ENCODE measurements at regions not wholly inside any gene's neighbourhood (a gene's known extent, or its start where the extent isn't known, plus 50 kb on each side); places are given as distances from the start of the nearest gene placed in this dataset.

DNA sequence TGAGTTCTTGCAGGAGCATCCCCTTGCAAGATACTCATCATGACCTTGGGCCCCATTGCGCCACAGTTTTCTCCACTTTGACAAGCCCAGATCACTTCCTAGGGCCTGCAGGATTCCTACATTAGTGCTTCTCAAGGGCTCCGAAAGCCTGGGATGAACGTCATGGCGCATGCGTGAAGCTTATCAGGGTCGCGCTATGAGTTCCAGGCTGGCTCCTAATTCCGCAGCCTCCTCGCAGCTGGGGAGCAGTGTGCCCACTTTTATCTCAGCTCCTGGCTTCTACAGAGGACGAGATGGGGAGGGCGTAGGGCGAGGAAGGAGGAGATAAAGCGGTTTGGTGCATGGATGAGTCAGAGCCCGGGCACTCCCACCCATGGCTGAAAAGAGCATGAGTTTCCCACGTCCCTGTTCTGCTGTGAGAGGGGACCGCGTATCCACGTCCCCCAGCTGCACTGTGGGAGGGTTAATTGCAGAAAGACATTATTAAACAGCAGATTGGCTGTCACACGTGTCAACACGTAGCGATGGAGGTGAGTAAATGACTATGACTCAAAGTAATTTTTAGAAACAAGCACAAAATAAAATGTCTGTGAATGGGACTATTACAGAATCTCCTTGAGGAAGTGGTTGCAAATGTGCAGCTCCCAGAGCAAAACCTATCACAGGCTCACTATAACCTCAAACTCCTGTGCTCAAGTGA, 72.9 kb upstream of the DSP start:
- DNase-seq (ENCODE audit: low read depth), result no peak

DNA sequence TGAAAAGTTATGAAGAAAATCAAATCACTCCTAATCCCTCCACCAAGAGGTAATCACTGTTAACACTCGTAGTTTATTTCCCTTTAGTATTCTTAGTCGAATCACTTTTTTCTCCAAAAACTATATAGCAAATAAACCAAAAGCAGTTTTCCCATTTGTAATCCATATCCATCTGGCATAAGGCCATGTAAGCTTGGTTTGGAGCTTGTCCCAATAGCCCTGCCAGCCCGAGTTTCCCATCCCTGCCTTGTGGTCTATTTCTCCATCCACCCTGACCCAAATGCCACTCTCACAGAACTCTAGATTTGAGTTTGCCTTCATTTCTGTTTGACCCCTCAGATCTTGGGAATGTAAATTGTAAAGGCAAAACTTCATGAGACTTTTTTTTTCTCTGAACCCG, 71.8 kb upstream of the DSP start:
- no peak for DNase-seq (ENCODE audit: low read depth)

DNA sequence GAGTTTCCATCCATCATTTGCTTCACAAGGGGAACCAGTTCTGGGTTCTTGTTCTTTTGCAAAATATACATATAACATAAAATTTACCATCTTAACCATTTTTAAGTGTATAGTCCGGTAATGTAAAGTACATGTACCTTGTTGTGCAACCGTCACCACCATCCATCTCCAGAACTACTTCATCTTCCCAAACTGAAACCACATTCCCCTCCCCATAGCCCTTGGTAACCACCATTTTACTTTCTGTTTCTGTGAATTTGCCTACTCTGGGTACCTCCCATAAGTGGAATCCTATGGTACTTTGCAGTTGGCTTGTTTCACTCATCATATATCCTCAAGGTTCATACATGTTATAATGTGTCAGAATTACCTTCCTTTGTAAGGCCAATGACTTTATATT, 70.3 kb upstream of the DSP start:
- DNase-seq (ENCODE audit: low read depth), result no peak

DNA sequence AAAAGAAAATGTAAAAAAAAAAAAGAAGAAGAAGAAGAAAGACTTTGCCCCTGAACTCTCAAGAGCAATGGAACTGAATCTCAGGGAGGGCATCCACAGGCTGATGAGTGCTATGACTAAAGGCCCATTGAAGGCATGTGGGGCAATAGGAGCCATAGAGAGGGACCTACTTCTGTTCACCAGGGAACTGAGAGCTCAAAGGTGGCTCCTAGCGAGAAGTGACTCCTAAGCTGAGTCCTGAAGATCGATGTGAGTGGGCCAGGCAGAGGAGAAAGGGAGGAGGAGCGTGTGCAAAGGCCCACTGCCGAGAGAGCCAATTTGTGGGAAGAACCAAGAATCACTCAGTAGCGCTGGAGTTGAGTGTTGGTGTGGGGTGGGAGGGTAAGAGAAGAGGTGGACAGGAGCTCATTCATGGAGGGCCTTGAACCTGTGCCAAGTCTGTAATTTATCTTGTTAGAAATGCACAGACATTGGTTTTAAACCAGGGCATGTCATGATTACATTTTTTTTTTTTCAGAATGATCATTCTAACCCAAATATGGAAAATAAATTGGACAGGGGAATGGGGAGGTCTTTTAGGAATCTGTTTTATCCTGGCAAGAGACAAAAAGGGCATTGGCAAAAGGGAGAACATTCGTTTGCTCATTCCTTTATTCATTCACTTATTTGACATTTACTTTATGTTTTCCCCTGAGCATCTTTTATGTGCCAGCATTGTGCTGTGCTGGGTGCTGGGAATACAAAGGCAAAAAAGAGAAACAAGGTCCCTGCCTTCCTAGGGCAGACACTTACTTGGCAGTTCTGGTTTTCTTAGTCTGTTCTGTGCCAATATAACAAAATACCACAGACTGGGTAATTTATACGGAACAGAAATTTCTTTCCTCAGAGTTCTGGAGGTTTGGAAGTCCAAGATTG, 67.4 kb upstream of the DSP start:
- DNase-seq (ENCODE audit: low read depth), result no peak

DNA sequence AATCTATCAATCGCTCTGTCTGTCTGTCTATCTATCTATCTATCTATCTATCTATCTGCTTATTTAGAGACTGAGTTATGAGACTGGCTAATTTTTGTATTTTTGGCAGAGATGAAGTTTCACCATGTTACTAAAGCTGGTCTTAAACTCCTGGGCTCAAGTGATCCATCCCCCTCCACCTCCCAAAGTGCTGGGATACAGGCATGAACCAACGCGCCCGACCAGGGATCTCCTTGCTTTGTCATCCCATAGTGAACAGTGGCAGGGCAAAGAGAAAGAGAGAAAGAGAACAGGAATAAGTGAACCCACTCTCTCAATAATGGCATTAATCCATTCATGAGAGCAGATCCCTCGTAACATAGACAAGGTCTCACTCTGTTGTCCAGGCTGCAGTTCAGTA, 66.4 kb upstream of the DSP start:
- no peak for DNase-seq (ENCODE audit: low read depth)

DNA sequence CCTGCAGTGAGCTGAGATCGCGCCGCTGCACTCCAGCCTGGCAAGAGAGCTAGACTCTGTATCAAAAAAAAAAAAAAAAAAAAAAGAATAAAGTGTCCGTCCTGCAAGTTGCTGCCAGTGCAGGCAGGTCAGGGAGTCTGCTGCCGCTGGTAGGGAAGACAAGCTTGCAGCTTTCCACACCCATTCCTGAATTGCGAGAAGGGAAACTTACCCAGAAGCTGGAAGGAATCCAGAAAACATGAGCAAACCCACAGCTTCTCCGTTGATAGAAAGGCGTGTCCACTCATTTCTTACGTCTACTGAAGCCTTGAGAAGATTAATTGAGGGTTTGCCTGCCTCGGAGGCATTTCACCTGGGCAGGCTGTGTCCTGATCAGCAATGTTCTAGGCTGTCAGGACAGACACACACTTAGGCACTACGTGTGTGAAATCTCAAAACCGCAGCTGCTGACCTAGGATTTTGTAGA, 61.6 kb upstream of the DSP start:
- DNase-seq (ENCODE audit: low read depth), result peak; percentile 50

DNA sequence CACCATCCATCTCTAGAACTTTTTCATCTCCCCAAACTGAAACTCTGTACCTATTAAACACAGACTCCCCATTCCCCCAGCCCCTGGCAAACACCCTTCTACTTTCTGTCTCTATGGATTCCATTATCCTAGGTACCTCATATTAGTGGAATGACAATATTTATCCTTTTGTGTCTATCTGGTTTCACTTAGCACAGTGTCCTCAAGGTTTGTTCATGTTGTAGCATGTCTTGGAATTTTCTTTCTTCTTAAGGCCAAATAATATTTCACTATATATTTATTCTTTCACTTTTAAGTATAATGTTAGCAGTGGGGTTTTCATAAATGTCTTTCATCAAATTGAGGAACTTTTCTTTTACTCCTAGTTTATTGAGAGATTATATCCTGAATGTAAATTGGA, 56.8 kb upstream of the DSP start:
- DNase-seq (ENCODE audit: low read depth), result no peak

DNA sequence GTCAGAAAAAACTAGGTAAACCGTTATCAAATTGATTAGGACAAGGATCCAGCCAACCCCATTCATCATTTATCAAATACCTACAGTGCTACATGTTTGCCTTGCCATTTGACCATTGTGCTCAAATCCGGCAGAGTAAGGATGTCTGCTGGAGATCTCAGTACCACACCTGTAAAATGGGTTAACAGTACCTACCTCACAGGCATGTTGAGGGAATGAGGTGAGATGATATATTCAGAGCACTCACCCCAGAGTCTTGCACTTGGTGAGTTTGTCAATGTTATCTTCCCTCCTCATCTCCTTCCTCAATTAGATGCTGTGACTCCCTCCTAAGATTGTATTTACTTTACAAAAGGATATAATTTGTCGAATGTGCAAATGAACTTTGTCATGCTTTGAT, 54.5 kb upstream of the DSP start:
- DNase-seq (ENCODE audit: low read depth), result no peak

DNA sequence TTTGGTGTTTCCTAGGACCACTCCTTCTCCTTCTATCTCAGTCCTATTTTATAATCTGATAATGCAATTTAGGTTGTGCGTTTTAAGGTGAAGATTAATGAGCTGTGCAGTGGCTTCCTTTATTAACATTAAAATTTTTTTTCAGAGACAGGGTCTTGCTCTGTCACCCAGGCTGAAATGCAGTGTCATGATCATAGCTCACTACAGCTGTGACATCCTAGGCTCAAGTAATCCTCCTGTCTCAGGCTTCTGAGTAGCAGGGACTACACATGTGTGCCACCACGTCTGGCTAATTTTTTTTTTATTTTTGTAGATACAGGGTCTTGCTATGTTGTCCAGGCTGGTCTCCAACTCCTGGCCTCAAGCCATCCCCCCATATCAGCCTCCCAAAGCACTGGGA, 53.0 kb upstream of the DSP start:
- DNase-seq (ENCODE audit: low read depth), result no peak

DNA sequence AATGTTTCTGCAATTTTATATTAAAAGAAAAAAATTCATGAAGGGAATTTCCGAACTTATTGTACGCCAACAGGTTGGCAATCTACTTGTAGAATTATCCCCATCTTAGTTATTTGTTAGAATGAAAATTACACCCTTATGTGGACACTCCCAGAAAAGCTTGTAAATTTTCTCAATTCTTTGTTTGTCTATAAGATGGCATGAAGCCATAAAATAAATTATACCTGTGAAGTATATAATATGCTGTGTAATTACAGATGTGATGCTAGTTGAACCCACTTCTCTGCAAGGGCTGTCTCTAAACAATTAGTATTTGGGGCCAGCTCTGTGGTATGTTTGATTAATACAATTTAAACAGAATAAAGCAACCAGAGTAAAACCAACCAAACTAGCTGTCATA, 52.1 kb upstream of the DSP start:
- no peak for DNase-seq (ENCODE audit: low read depth)

Data from GM04504 (cell line).